ENCODE measurements at regions not wholly inside any gene's neighbourhood (a gene's known extent, or its start where the extent isn't known, plus 50 kb on each side); places are given as distances from the start of the nearest gene placed in this dataset.

- TF ChIP-seq POLR2A (IDR thresholded peaks at IDR 0.05; ENCODE audit: low read depth) = no peak
- TF ChIP-seq POLR2AphosphoS5 (IDR thresholded peaks at IDR 0.05) = no peak
- TF ChIP-seq CTCF (IDR thresholded peaks at IDR 0.05) = no peak
Observed at GRCh38 chr1:198449261-198449660, 91.2 kb downstream of the ATP6V1G3 start.

Data from esophagus muscularis mucosa (tissue), 3 donors.